ENCODE measurements at regions not wholly inside any gene's neighbourhood (a gene's known extent, or its start where the extent isn't known, plus 50 kb on each side); places are given as distances from the start of the nearest gene placed in this dataset.

GRCh38 chr20:57912227-57912582 lies 202.4 kb upstream of the PMEPA1 start:
- Histone ChIP-seq H3K4me1 (ENCODE audit: insufficient read depth, poor library complexity, severe bottlenecking) (no peaks in the 10 kb centered on the region), H3K27ac (ENCODE audit: poor library complexity, severe bottlenecking) (no peak overlapping the region), H3K4me3 (ENCODE audit: severe bottlenecking) (no peak overlapping the region), H3K36me3 (ENCODE audit: low read depth) (no peaks in the 10 kb centered on the region), H3K27me3 (ENCODE audit: insufficient read depth, poor library complexity, severe bottlenecking) (no peaks in the 10 kb centered on the region), H3K9me3 (ENCODE audit: severe bottlenecking) (no peaks in the 10 kb centered on the region)
- no peak for DNase-seq (ENCODE audit: low spot score)
- no peak for ATAC-seq (ENCODE audit: low read depth)
- no peak for TF ChIP-seq CTCF (IDR thresholded peaks at IDR 0.05; ENCODE audit: poor library complexity, severe bottlenecking)

GRCh38 chr20:57911512-57912226 lies 201.9 kb upstream of the PMEPA1 start:
- TF ChIP-seq CTCF (IDR thresholded peaks at IDR 0.05; ENCODE audit: poor library complexity, severe bottlenecking): no peak
- H3K4me3 ChIP-seq (ENCODE audit: severe bottlenecking): no peak overlapping the region
- H3K27ac ChIP-seq (ENCODE audit: poor library complexity, severe bottlenecking): no peak overlapping the region
- ATAC-seq (ENCODE audit: low read depth) (0 out of 3 replicates have a peak, but pooled peaks have one; percentile 18), DNase-seq (ENCODE audit: low spot score) (peak; percentile 70)
- no peaks in the 10 kb centered on the region for H3K9me3 ChIP-seq (ENCODE audit: severe bottlenecking)
- H3K36me3 ChIP-seq (ENCODE audit: low read depth): no peaks in the 10 kb centered on the region
- no peaks in the 10 kb centered on the region for H3K4me1 ChIP-seq (ENCODE audit: insufficient read depth, poor library complexity, severe bottlenecking)
- no peaks in the 10 kb centered on the region for H3K27me3 ChIP-seq (ENCODE audit: insufficient read depth, poor library complexity, severe bottlenecking)

GRCh38 chr20:57910716-57911115 lies 200.9 kb upstream of the PMEPA1 start:
- Histone ChIP-seq H3K4me3 (ENCODE audit: severe bottlenecking) (no peak overlapping the region), H3K27me3 (ENCODE audit: insufficient read depth, poor library complexity, severe bottlenecking) (no peaks in the 10 kb centered on the region), H3K9me3 (ENCODE audit: severe bottlenecking) (no peaks in the 10 kb centered on the region), H3K36me3 (ENCODE audit: low read depth) (no peaks in the 10 kb centered on the region), H3K27ac (ENCODE audit: poor library complexity, severe bottlenecking) (no peak overlapping the region), H3K4me1 (ENCODE audit: insufficient read depth, poor library complexity, severe bottlenecking) (no peaks in the 10 kb centered on the region)
- DNase-seq (ENCODE audit: low spot score) (no peak), ATAC-seq (ENCODE audit: low read depth) (no peak)
- TF ChIP-seq CTCF (IDR thresholded peaks at IDR 0.05; ENCODE audit: poor library complexity, severe bottlenecking): no peak

- no peaks in the 10 kb centered on the region for H3K9me3 ChIP-seq (ENCODE audit: severe bottlenecking)
- DNase-seq (ENCODE audit: low spot score): peak; percentile 68
- no peak for TF ChIP-seq CTCF (IDR thresholded peaks at IDR 0.05; ENCODE audit: poor library complexity, severe bottlenecking)
- no peak overlapping the region for H3K27ac ChIP-seq (ENCODE audit: poor library complexity, severe bottlenecking)
- no peak for ATAC-seq (ENCODE audit: low read depth)
- H3K27me3 ChIP-seq (ENCODE audit: insufficient read depth, poor library complexity, severe bottlenecking): no peaks in the 10 kb centered on the region
- H3K4me1 ChIP-seq (ENCODE audit: insufficient read depth, poor library complexity, severe bottlenecking): peaks cover 5% of the 10 kb centered on the region
- H3K4me3 ChIP-seq (ENCODE audit: severe bottlenecking): no peak overlapping the region
- H3K36me3 ChIP-seq (ENCODE audit: low read depth): no peaks in the 10 kb centered on the region
Observed at GRCh38 chr20:57909763-57910331, 200.0 kb upstream of the PMEPA1 start.

Data from RWPE2 (cell line).